Pancreas (tissue), 10 donors: ENCODE measurements at regions not wholly inside any gene's neighbourhood (a gene's known extent, or its start where the extent isn't known, plus 50 kb on each side); places are given as distances from the start of the nearest gene placed in this dataset.

ENCODE experiments used
- ATAC-seq, 4 donors: fragments of 200-7000 bp; cut with Tn5 transposase; one replicate each; pipeline versions ENCODE4 v1.8.0 to v1.9.1; 2020; ENCODE audit warnings: mild to moderate bottlenecking in 4 of 4, moderate library complexity in 4 of 4
- DNase-seq, 6 donors: peaks; one replicate each; pipeline ENCODE4 v3.0.0-alpha.2; 2020
- FAIRE-seq: peaks from 2 replicates; lab custom pipeline; 2012; peaks lifted over from hg19 to GRCh38; lab: Jason Lieb, UNC
- H3K27ac ChIP-seq, 4 donors: fragments of 200-600 bp; sonication (generic); 1 replicate in 3 of 4; 2 replicates in 1 of 4; pipeline versions ENCODE4 v1.5.0 to v1.8.0; 2020
- H3K27me3 ChIP-seq, 4 donors: fragments of 200-600 bp; one replicate each; pipeline ENCODE4 v1.8.0; 2021
- H3K36me3 ChIP-seq, 3 donors: fragments of 200-600 bp; sonication (generic) in 1 of 3; one replicate each; pipeline versions ENCODE4 v1.5.0 to v1.8.0; 2020 to 2021
- H3K4me1 ChIP-seq, 3 donors: fragments of 200-600 bp; one replicate each; pipeline ENCODE4 v1.8.0; 2021
- H3K4me3 ChIP-seq, 4 donors: fragments of 200-600 bp; sonication (generic) in 2 of 4; one replicate each; pipeline versions ENCODE4 v1.5.0 to v1.8.0; 2020 to 2021
- H3K9me3 ChIP-seq, 4 donors: fragments of 200-600 bp; one replicate each; pipeline ENCODE4 v1.8.0; 2021
- WGBS, 2 donors: extraction: QIAGEN DNeasy Blood & Tissue Kit; methylation state at CpG; one replicate each; pipeline ENCODE4 v1.1.7; 2013; 5-methylcytosine and 5-hydroxymethylcytosine counted together
- intact Hi-C, 3 donors: fragments of 100-400 bp; cut with DNase I; formaldehyde crosslinking; loops; one replicate each; pipeline versions ENCODE4 v1.11.1 to v1.14.2; 2022
- TF ChIP-seq, protein P1 (sequence below), 4 donors: fragments of 200-600 bp; sonication (generic) in 3 of 4; IDR thresholded peaks; one replicate each; pipeline versions ENCODE4 v1.5.0 to v1.8.0; 2021; ENCODE audit warnings: antibody characterized with exemption in 4 of 4
- donor health status: healthy with polysubstance abuse.
- donor health status: DM: no; HTN: no; CAD: no; lungs with moderate emphysema.
- donor health status: DM: no; HTN: no; CAD: no.
- donor health status: control.
- donor health status: control.
- donor health status: Bipolar disorder and iron deficiency.
- donor health status: DM: yes; HTN: yes; CAD: no.
- donor health status: DM: no; HTN: no; CAD: no.
- donor health status: DM: no; HTN: no; CAD: no.
- donor health status: DM: yes; HTN: yes; CAD: no.

DNA sequence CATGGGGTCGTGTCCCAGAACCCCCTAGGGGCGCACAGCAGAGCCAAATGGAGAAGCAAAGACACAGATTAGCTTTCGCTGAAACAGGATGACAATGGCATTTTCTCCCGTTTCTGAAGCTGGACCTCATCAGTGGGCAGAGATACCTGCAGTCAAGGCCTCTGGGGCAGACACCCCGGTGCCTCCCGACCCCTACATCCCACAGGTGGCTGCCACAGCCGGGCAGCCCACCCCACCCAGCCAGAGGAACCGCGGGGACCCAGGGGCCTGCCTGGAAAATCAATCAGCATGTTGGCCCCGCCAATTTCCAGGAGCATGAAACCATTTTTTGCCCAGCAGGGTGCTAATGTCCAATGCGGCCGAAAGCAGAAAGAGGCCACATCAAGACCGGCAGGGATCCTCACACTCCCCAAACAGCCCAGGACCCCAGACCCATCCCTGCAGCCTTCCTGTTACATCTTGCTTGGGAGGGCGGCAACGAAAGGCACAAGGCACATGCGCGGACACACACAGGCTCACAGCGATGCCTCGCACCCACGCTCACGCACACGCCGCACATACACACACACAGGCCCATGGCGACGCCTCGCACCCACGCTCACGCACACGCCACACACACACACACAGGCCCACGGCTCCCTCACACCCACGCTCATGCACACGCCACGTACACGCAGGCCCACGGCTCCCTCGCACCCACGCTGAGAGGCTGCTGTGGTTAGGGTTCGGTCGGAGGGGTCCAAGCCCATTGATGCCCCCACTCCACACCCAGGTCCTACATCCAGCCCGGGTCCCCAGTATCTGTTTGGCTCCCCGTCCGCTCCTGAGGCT lies 130.6 kb upstream of the NKX1-1 start:
- 74 to 85% methylated on average over 42 of the region's 42 CpGs for WGBS, 2 donors
- TF ChIP-seq, protein P1, sequence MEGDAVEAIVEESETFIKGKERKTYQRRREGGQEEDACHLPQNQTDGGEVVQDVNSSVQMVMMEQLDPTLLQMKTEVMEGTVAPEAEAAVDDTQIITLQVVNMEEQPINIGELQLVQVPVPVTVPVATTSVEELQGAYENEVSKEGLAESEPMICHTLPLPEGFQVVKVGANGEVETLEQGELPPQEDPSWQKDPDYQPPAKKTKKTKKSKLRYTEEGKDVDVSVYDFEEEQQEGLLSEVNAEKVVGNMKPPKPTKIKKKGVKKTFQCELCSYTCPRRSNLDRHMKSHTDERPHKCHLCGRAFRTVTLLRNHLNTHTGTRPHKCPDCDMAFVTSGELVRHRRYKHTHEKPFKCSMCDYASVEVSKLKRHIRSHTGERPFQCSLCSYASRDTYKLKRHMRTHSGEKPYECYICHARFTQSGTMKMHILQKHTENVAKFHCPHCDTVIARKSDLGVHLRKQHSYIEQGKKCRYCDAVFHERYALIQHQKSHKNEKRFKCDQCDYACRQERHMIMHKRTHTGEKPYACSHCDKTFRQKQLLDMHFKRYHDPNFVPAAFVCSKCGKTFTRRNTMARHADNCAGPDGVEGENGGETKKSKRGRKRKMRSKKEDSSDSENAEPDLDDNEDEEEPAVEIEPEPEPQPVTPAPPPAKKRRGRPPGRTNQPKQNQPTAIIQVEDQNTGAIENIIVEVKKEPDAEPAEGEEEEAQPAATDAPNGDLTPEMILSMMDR (IDR thresholded peaks at IDR 0.05) = no peak
- no peak overlapping the region for H3K4me3 ChIP-seq
- FAIRE-seq (no peak), ATAC-seq (no peak), DNase-seq (peak in 1 of 6 donors; percentile 22)
- intact Hi-C loops = no loop called here
- H3K9me3 ChIP-seq = no peaks in the 10 kb centered on the region
- H3K4me1 ChIP-seq = no peaks in the 10 kb centered on the region
- no peak overlapping the region for H3K27ac ChIP-seq
- no peaks in the 10 kb centered on the region for H3K36me3 ChIP-seq
- H3K27me3 ChIP-seq = no peaks in the 10 kb centered on the region

GRCh38 chr4:1535926-1536578 lies 129.8 kb upstream of the NKX1-1 start:
- intact Hi-C loops = no loop called here
- ATAC-seq = no peak
- Histone ChIP-seq H3K4me3 (no peak overlapping the region), H3K27me3 (no peaks in the 10 kb centered on the region), H3K4me1 (no peaks in the 10 kb centered on the region), H3K36me3 (no peaks in the 10 kb centered on the region), H3K27ac (no peak overlapping the region), H3K9me3 (no peaks in the 10 kb centered on the region)
- peak in 2 of 6 donors; percentile 8 to 68 for DNase-seq
- TF ChIP-seq, protein P1 (IDR thresholded peaks at IDR 0.05) = no peak
- FAIRE-seq = no peak
- WGBS, 2 donors = 73 to 88% methylated on average over 29 to 31 of the region's 31 CpGs

DNA sequence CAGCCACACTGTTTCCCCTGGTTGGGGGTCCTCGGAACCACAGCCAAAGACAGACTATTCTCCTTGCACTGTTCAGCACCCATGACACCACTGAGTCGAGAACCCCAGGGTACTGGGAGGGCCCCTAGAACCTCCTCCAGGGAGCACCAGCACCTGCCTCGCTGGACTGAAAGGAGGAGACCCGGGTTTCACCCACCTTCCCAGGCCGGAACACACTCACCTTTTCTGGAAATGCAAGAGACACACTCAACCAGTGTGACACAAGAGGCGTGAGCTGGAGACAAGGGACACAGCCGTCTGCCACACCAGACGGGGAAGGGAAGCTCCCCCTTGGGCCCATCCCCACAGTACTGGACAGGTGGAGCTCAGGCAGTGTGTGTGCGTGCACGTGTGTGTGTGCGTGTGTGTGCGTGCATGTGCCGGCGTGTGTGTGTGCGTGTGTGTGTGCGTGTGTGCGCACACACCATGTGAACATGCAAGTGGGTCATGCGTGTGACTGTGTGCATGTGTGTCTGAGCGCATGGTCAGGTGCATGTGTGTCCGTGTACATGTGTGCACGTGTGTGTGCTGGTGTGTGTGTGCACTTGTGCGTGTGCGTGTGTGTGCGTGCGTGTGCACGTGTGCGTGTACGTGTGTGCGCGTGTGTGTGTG lies 128.8 kb upstream of the NKX1-1 start:
- Histone ChIP-seq H3K27me3 (no peaks in the 10 kb centered on the region), H3K36me3 (no peaks in the 10 kb centered on the region), H3K4me3 (no peak overlapping the region), H3K4me1 (no peaks in the 10 kb centered on the region), H3K9me3 (no peaks in the 10 kb centered on the region), H3K27ac (no peak overlapping the region)
- WGBS, 2 donors = 80 to 88% methylated on average over 30 of the region's 30 CpGs
- ATAC-seq (no peak), DNase-seq (peak in 2 of 6 donors; percentile 32 to 35), FAIRE-seq (no peak)
- TF ChIP-seq, protein P1 (IDR thresholded peaks at IDR 0.05) = no peak
- intact Hi-C loops = no loop called here

- H3K27ac ChIP-seq = no peak overlapping the region
- TF ChIP-seq, protein P1 (IDR thresholded peaks at IDR 0.05) = no peak
- ATAC-seq (no peak), DNase-seq (peak in 3 of 6 donors; percentile 9 to 39 (median 25)), FAIRE-seq (no peak)
- 58 to 74% methylated on average over 18 of the region's 18 CpGs for WGBS, 2 donors
- no peak overlapping the region for H3K4me3 ChIP-seq
- no peaks in the 10 kb centered on the region for H3K27me3 ChIP-seq
- intact Hi-C loops = no loop called here
- H3K4me1 ChIP-seq = no peaks in the 10 kb centered on the region
- no peaks in the 10 kb centered on the region for H3K9me3 ChIP-seq
- no peaks in the 10 kb centered on the region for H3K36me3 ChIP-seq
Observed at GRCh38 chr4:1534095-1534872, 128.0 kb upstream of the NKX1-1 start.
